Activated CD4-positive, alpha-beta T cell treated with anti-CD3 and anti-CD28 coated beads for 36 hours (primary cell): ENCODE measurements at regions not wholly inside any gene's neighbourhood (a gene's known extent, or its start where the extent isn't known, plus 50 kb on each side); places are given as distances from the start of the nearest gene placed in this dataset.

Experiments
- ATAC-seq: fragments of 200-7000 bp; cut with Tn5 transposase; one replicate; pipeline ENCODE4 v1.10.0; 2021; ENCODE audit warnings: mild to moderate bottlenecking, moderate library complexity
- CTCF ChIA-PET: fragments of 350-600 bp; sonication (Branson Sonifier 250); formaldehyde crosslinking; loops from one replicate; lab custom pipeline; 2021; ENCODE audit warnings: antibody characterized with exemption; lab: Charles Lee
- POLR2A ChIA-PET: fragments of 350-600 bp; sonication (Branson Sonifier 250); formaldehyde crosslinking; loops from one replicate; lab custom pipeline; 2021; ENCODE audit warnings: antibody characterized with exemption, inconsistent platforms; lab: Charles Lee
- DNase-seq: peaks from one replicate; pipeline ENCODE4 v3.0.0-alpha.2; 2020
- H3K27ac Mint-ChIP-seq: one replicate; pipeline ENCODE4 v1.8.0; 2021; ENCODE audit warnings: mixed read lengths
- H3K27me3 Mint-ChIP-seq: one replicate; pipeline ENCODE4 v1.8.0; 2021; ENCODE audit warnings: mixed read lengths
- H3K36me3 Mint-ChIP-seq: one replicate; pipeline ENCODE4 v1.8.0; 2021; ENCODE audit warnings: low read depth, mixed read lengths
- H3K4me1 Mint-ChIP-seq: one replicate; pipeline ENCODE4 v1.8.0; 2021; ENCODE audit warnings: mixed read lengths
- H3K4me3 Mint-ChIP-seq: one replicate; pipeline ENCODE4 v1.8.0; 2021; ENCODE audit warnings: mild to moderate bottlenecking, moderate library complexity, mixed read lengths
- H3K9me3 Mint-ChIP-seq: one replicate; pipeline ENCODE4 v1.8.0; 2021; ENCODE audit warnings: low read depth, mixed read lengths
- intact Hi-C, 2 experiments: fragments of 100-400 bp; cut with DNase I in 1 of 2; cut with micrococcal nuclease in 1 of 2; formaldehyde crosslinking; loops; one replicate each; pipeline versions ENCODE4 v1.14.2 to v1.15.1; 2022 to 2024; cut with DNase I, micrococcal nuclease

DNA sequence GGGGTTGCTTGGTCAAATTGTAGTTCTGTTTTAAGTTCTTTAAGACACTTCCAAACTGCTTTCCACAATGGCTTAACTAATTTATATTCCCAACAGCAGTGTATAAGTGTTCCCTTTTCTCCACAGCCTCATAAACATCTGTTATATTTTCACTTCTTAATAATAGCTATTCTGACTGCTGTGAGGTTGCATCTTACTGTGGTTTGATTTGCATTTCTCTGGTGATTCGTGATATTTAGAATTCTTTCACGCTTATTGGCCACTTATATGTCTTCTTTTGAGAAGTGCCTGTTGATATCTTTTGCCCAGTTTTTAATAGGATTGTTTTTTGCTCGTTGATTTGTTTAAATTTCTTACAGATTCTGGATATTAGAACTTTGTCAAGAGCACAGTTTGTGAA lies 278.6 kb upstream of the ITM2A start:
- H3K36me3 Mint-ChIP-seq: no peaks in the 10 kb centered on the region
- intact Hi-C loops: no loop called here

GRCh38 chrX:79631526-79631925 lies 264.4 kb upstream of the ITM2A start:
- no peaks in the 10 kb centered on the region for H3K27me3 Mint-ChIP-seq
- ATAC-seq (no peak), DNase-seq (no peak)
- no peaks in the 10 kb centered on the region for H3K9me3 Mint-ChIP-seq
- ChIA-PET CTCF (no interaction called here), POLR2A (interaction anchor here (0.6 kb wide), 1 partner anchor 380 kb away, joined by 3 read pairs; no protein-coding TSS in a partner anchor)
- peaks cover 4% of the 10 kb centered on the region for H3K4me1 Mint-ChIP-seq
- intact Hi-C loops: no loop called here
- H3K4me3 Mint-ChIP-seq: no peak overlapping the region
- no peaks in the 10 kb centered on the region for H3K36me3 Mint-ChIP-seq
- no peak overlapping the region for H3K27ac Mint-ChIP-seq

More for the DNA sequence above, 278.6 kb upstream of the ITM2A start:
- no peaks in the 10 kb centered on the region for H3K27me3 Mint-ChIP-seq
- H3K4me1 Mint-ChIP-seq: no peaks in the 10 kb centered on the region
- no peak overlapping the region for H3K27ac Mint-ChIP-seq
- ChIA-PET CTCF (no interaction called here), POLR2A (interaction anchor here (0.6 kb wide), 1 partner anchor 40 kb away, joined by 5 read pairs; no protein-coding TSS in a partner anchor)
- no peak for ATAC-seq
- no peak overlapping the region for H3K4me3 Mint-ChIP-seq
- no peaks in the 10 kb centered on the region for H3K9me3 Mint-ChIP-seq
- DNase-seq: no peak

DNA sequence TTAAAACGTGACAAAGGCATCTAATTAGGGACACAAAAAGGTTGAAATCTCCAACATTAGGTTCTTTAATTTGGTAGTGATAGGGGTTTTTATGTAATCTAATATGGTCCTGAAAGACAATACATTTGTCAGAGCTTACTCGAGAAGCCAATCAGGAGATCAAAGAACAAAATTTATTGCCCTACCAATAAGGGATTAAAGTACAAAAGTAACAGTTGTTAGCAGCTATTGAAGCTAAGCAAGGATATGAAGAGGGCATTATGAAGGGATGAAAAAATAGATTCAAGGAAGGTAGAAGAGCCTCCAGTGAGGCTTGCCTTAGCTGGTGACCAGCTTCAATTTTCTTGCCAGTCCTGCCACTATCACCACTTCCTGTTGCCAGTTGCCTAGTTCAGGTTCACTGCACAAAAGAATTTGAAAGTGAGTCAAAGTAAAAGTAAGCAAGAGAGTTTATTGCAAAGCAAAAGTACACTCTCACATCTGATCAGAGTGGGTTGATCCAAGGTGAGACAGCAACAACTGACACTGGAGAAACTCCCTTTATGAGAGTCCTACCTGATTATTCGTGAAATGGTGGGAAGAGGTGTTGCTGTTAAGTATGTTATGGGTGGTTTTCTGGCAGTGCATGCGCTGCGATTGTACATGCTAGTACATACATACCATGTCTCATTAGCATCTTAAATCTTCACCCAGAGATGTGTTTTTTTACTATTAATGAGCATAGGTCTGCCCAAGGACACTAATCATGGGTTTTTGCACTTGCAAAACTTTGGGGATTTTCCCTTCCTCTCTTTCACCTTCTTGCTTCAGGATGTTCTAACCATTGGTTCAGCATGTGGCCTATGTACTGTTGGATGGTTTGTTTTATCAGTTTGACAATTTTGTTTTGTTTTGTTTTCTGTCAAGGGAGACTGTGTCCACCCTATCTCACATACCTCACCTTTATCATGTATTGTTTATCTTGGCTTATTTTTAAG lies 263.2 kb upstream of the ITM2A start:
- Mint-ChIP-seq H3K4me3 (no peak overlapping the region), H3K27ac (no peak overlapping the region), H3K9me3 (no peaks in the 10 kb centered on the region), H3K4me1 (peaks cover 4% of the 10 kb centered on the region), H3K36me3 (no peaks in the 10 kb centered on the region), H3K27me3 (peaks cover 2% of the 10 kb centered on the region)
- intact Hi-C loops: no loop called here
- POLR2A ChIA-PET: no interaction called here
- CTCF ChIA-PET: no interaction called here
- peak; percentile 58 for ATAC-seq
- no peak for DNase-seq

DNA sequence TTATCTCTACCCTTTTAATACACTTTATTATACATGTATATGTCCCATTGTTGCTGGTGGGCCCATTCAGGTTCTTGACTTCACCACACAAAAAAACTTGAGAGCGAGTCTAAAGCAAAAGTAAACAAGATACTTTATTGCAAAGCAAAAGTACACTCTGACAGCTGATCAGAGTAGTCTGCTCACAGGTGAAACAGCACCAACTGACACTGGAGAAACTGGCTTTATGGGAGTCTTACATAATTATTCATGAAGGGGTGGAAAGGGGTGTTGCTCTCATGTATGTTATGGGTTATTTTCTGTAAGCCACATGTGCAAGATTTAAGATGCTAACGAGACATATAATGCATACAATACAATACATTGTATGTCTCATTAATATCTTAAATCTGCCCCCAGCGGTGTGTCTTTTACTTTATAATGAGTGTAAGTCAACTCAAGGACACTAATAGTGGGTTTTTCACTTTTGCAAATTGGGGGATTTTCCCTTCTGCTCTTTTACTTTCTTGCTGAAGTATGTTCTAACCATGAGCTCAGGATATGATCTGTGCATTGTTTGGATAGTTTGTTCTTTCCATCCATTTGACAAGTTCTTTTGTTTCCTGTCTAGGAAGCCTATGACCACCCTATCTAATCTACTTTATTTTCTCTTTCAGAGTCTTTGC lies 256.1 kb upstream of the ITM2A start:
- Mint-ChIP-seq H3K36me3 (no peaks in the 10 kb centered on the region), H3K4me3 (no peak overlapping the region), H3K9me3 (no peaks in the 10 kb centered on the region), H3K27ac (no peak overlapping the region), H3K27me3 (peaks cover 2% of the 10 kb centered on the region), H3K4me1 (no peaks in the 10 kb centered on the region)
- CTCF ChIA-PET: no interaction called here
- POLR2A ChIA-PET: no interaction called here
- ATAC-seq (no peak), DNase-seq (no peak)
- intact Hi-C loops: no loop called here

DNA sequence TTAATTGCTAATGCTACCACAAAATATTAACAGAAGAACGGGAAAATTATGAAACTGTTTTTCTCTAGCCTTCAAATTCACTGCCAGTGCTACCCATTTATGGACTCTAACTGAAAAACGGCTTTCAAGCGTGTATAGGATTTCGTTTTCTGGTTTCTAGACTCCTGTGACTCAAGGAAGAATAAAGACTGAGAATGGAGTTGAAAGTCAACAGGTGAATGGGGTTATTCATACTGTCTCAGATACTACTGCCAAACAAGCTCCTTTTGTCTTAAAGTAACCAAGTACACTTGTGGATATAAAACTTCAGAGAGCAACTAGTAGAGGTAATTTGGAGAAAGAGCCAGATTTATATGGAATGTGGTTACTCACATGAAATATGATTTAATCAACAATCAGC lies 251.1 kb upstream of the ITM2A start:
- intact Hi-C loops: no loop called here
- CTCF ChIA-PET: no interaction called here
- Mint-ChIP-seq H3K27me3 (no peaks in the 10 kb centered on the region), H3K4me3 (no peak overlapping the region), H3K4me1 (no peaks in the 10 kb centered on the region), H3K27ac (no peak overlapping the region), H3K36me3 (no peaks in the 10 kb centered on the region), H3K9me3 (no peaks in the 10 kb centered on the region)
- DNase-seq (no peak), ATAC-seq (no peak)
- POLR2A ChIA-PET: no interaction called here

- DNase-seq: no peak
- no peaks in the 10 kb centered on the region for H3K9me3 Mint-ChIP-seq
- ATAC-seq: no peak
- ChIA-PET CTCF (no interaction called here), POLR2A (no interaction called here)
- no peak overlapping the region for H3K4me3 Mint-ChIP-seq
- intact Hi-C loops: no loop called here
- H3K27ac Mint-ChIP-seq: no peak overlapping the region
- H3K36me3 Mint-ChIP-seq: no peaks in the 10 kb centered on the region
- peaks cover 2% of the 10 kb centered on the region for H3K27me3 Mint-ChIP-seq
- no peaks in the 10 kb centered on the region for H3K4me1 Mint-ChIP-seq
These were observed 237.2 kb upstream of the ITM2A start for GRCh38 chrX:79604364-79604763.

DNA sequence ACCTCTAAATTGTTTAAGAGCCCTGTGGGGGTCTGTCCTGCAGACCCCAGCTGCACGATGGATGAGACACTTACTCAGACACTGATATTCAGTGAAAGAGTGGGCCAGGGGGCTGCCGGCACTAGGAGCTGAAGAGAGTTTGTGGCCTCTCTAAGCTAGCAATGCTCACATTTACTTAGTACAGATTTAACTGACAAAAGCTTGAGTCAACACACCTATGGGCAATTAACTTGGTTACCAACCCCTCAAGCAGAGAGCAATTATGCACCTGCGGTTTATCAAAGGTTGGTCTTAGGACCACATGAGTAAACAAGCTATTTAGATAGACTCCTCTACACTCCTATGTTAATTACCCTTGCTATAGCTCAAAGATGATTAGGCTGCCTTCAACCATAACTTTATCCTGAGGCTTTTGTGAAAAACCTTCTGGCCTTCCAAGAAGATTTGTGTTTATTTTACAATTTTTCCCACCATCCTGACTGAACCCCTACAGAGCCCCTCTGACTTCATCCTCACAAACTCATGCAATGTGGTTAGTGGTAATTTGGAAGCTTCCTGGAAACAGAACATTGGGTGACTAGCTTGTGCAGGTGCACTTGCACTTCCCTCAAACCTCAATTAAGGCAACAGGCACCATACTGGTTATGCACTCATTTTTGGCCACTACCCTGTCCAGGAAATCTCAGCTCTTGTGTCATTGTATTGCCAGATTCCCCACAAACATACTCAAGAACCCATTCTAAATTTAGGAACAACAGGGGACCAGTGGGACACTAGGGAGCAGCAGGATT lies 234.4 kb upstream of the ITM2A start:
- intact Hi-C loops: no loop called here
- H3K27ac Mint-ChIP-seq: no peak overlapping the region
- no peaks in the 10 kb centered on the region for H3K4me1 Mint-ChIP-seq
- peaks cover 2% of the 10 kb centered on the region for H3K27me3 Mint-ChIP-seq
- H3K4me3 Mint-ChIP-seq: no peak overlapping the region
- no peaks in the 10 kb centered on the region for H3K36me3 Mint-ChIP-seq
- ATAC-seq (no peak), DNase-seq (no peak)
- no peaks in the 10 kb centered on the region for H3K9me3 Mint-ChIP-seq
- ChIA-PET POLR2A (no interaction called here), CTCF (no interaction called here)

DNA sequence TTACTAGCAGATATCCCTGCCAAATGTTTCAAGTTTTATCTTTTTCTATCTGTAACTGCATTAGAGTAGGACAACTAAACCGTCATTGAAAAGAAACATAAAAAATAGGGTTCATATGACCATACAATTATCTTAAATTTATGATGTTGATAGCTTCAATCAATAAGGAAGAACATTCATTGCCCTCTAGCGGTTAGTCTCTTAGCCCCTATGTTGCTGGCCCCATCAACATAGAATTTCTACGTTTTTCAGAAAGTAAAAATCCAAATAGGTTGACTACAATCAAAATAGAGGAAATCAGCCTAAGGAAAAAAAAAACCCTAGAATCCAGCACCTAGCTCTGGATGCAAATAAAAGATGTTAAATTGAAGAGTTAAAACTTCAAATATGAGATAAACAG lies 225.1 kb upstream of the ITM2A start:
- Mint-ChIP-seq H3K27me3 (peaks cover 2% of the 10 kb centered on the region), H3K27ac (no peak overlapping the region), H3K9me3 (peaks cover 3% of the 10 kb centered on the region), H3K36me3 (no peaks in the 10 kb centered on the region), H3K4me3 (no peak overlapping the region), H3K4me1 (no peaks in the 10 kb centered on the region)
- ATAC-seq (no peak), DNase-seq (no peak)
- ChIA-PET CTCF (no interaction called here), POLR2A (no interaction called here)
- intact Hi-C loops: no loop called here

DNA sequence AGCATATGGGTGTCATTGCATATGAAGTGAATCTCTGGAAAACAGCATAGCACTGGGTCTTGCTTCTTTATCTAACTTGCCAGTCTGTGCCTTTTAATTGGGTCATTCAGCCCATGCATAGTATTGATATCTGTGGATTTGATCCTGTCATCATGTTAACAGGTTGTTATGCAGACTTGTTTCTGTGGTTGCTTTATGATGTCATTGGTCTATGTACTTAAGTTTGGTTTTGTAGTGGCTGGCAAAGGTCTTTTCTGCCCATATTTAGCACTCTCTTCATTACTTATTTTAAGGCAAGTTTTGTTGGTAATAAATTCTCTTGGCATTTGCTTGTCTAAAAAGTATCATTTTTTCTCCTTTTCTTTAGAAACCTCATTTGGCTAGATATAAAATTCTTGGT lies 221.1 kb upstream of the ITM2A start:
- H3K4me3 Mint-ChIP-seq: no peak overlapping the region
- H3K9me3 Mint-ChIP-seq: peaks cover 6% of the 10 kb centered on the region
- intact Hi-C loops: no loop called here
- no peaks in the 10 kb centered on the region for H3K36me3 Mint-ChIP-seq
- ChIA-PET CTCF (no interaction called here), POLR2A (no interaction called here)
- H3K27me3 Mint-ChIP-seq: peaks cover 2% of the 10 kb centered on the region
- no peak for DNase-seq
- no peak for ATAC-seq
- no peaks in the 10 kb centered on the region for H3K4me1 Mint-ChIP-seq
- no peak overlapping the region for H3K27ac Mint-ChIP-seq

DNA sequence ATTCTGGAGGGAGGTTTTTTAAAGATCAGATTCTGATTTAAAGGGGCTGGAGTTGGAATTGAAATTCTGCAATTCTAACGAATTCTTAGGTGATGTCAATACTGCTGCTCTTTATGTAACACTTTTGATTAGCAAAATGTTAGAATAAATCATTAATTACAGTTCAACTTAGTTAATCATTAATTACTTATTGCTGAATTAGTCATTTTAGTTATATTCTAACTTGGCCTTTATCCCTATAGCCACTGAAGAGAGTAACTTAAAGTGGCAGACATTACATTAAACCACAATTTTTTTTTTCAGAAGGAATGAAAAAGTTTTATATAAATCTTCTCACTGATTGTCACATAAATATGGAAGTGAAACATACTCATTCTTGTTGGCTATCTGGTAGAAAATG lies 206.6 kb upstream of the ITM2A start:
- ChIA-PET CTCF (no interaction called here), POLR2A (no interaction called here)
- Mint-ChIP-seq H3K9me3 (peaks cover 2% of the 10 kb centered on the region), H3K4me1 (no peaks in the 10 kb centered on the region), H3K27me3 (peaks cover 2% of the 10 kb centered on the region), H3K36me3 (no peaks in the 10 kb centered on the region), H3K27ac (no peak overlapping the region), H3K4me3 (no peak overlapping the region)
- intact Hi-C loops: no loop called here
- ATAC-seq (no peak), DNase-seq (no peak)

DNA sequence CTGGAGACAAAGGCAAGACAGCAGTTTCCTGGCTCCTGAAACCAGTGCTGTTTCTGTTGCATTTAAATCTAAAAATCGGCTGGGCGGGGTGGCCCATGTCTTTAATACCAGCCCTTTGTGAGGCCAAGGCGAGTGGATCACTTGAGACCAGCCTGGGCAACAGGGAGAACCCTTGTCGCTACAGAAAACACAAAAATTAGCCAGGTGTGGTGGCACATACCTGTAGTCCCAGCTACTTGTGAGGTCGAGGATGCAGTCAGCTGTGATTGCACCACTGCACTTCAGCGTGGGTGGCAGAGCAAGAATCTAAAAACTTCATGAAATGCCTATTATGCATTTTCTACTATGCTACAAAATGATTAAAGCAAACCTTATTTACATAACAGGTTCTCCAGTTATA lies 205.4 kb upstream of the ITM2A start:
- no peak overlapping the region for H3K27ac Mint-ChIP-seq
- no peaks in the 10 kb centered on the region for H3K4me1 Mint-ChIP-seq
- peaks cover 5% of the 10 kb centered on the region for H3K27me3 Mint-ChIP-seq
- H3K4me3 Mint-ChIP-seq: no peak overlapping the region
- CTCF ChIA-PET: interaction anchor here (0.6 kb wide), 1 partner anchor 103 kb away, joined by 3 read pairs; no protein-coding TSS in a partner anchor
- H3K9me3 Mint-ChIP-seq: peaks cover 3% of the 10 kb centered on the region
- no peak for ATAC-seq
- no peak for DNase-seq
- H3K36me3 Mint-ChIP-seq: no peaks in the 10 kb centered on the region
- POLR2A ChIA-PET: no interaction called here
- intact Hi-C loops: no loop called here
